ENCODE measurements at regions not wholly inside any gene's neighbourhood (a gene's known extent, or its start where the extent isn't known, plus 50 kb on each side); places are given as distances from the start of the nearest gene placed in this dataset.

- no peak for TF ChIP-seq CTCF (IDR thresholded peaks at IDR 0.05; ENCODE audit: insufficient read depth, low read length, poor library complexity, severe bottlenecking)
- no peaks in the 10 kb centered on the region for H3K36me3 ChIP-seq (ENCODE audit: control insufficient read depth, insufficient read depth, low read length)
- no peak for DNase-seq (ENCODE audit: low read depth)
- no peaks in the 10 kb centered on the region for H3K27me3 ChIP-seq (ENCODE audit: control insufficient read depth, insufficient read depth, low read length)
- H3K4me3 ChIP-seq (ENCODE audit: low read depth, low read length), result no peak overlapping the region
Observed at GRCh38 chr18:47413327-47413726, 161.9 kb upstream of the SKOR2 start.

GRCh38 chr18:47412924-47413323 is 161.5 kb upstream of the SKOR2 start:
- Histone ChIP-seq H3K4me3 (ENCODE audit: low read depth, low read length) (no peak overlapping the region), H3K36me3 (ENCODE audit: control insufficient read depth, insufficient read depth, low read length) (no peaks in the 10 kb centered on the region), H3K27me3 (ENCODE audit: control insufficient read depth, insufficient read depth, low read length) (no peaks in the 10 kb centered on the region)
- DNase-seq (ENCODE audit: low read depth), result no peak
- TF ChIP-seq CTCF (IDR thresholded peaks at IDR 0.05; ENCODE audit: insufficient read depth, low read length, poor library complexity, severe bottlenecking), result no peak

- no peaks in the 10 kb centered on the region for H3K27me3 ChIP-seq (ENCODE audit: control insufficient read depth, insufficient read depth, low read length)
- TF ChIP-seq CTCF (IDR thresholded peaks at IDR 0.05; ENCODE audit: insufficient read depth, low read length, poor library complexity, severe bottlenecking), result no peak
- no peak overlapping the region for H3K4me3 ChIP-seq (ENCODE audit: low read depth, low read length)
- H3K36me3 ChIP-seq (ENCODE audit: control insufficient read depth, insufficient read depth, low read length), result no peaks in the 10 kb centered on the region
- DNase-seq (ENCODE audit: low read depth), result no peak
Observed at GRCh38 chr18:47411159-47411558, 159.7 kb upstream of the SKOR2 start.

- no peak for TF ChIP-seq CTCF (IDR thresholded peaks at IDR 0.05; ENCODE audit: insufficient read depth, low read length, poor library complexity, severe bottlenecking)
- no peaks in the 10 kb centered on the region for H3K36me3 ChIP-seq (ENCODE audit: control insufficient read depth, insufficient read depth, low read length)
- no peak for DNase-seq (ENCODE audit: low read depth)
- no peak overlapping the region for H3K4me3 ChIP-seq (ENCODE audit: low read depth, low read length)
- H3K27me3 ChIP-seq (ENCODE audit: control insufficient read depth, insufficient read depth, low read length), result no peaks in the 10 kb centered on the region
Observed at GRCh38 chr18:47410139-47410538, 158.7 kb upstream of the SKOR2 start.

DNA sequence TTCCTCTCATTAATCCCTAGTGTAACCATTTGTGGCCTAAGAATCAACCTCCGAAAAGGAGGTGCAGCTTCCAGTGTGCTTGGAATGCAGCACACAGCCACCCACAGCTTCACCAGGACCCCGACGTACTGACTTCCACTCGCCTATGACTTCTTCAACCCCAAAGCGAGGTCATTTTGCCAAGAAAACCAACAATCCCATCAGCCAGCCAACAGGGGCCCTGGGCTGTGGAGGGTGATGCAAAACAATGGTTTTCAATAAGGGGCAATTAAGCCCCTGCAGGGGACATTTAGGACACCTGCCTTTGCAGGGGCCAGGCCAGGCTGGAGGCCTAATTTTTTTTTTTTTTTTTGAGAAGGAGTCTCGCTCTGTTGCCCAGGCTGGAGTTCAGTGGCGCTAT is 158.1 kb upstream of the SKOR2 start:
- no peak for DNase-seq (ENCODE audit: low read depth)
- no peaks in the 10 kb centered on the region for H3K36me3 ChIP-seq (ENCODE audit: control insufficient read depth, insufficient read depth, low read length)
- no peak overlapping the region for H3K4me3 ChIP-seq (ENCODE audit: low read depth, low read length)
- TF ChIP-seq CTCF (IDR thresholded peaks at IDR 0.05; ENCODE audit: insufficient read depth, low read length, poor library complexity, severe bottlenecking), result no peak
- no peaks in the 10 kb centered on the region for H3K27me3 ChIP-seq (ENCODE audit: control insufficient read depth, insufficient read depth, low read length)

DNA sequence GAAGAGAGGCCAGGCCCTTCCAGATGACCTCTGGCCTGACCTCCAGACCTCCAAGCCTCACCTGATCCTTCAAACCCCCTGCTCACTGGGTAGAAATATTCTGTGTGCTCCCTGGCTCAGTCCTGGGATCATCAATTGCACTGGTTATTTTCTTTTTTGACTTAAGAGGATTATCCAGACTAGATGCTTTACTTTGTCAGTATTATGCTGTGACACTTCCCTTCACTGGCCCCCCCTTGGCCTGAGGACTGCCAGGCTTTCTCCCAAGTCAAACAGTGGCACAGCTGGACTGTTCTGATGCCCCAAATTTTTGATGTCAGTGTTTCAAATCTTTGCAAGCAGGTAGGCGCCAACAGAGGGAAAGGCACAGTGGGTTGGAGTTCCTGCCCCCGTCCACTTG is 156.3 kb upstream of the SKOR2 start:
- H3K27me3 ChIP-seq (ENCODE audit: control insufficient read depth, insufficient read depth, low read length), result no peaks in the 10 kb centered on the region
- no peak for TF ChIP-seq CTCF (IDR thresholded peaks at IDR 0.05; ENCODE audit: insufficient read depth, low read length, poor library complexity, severe bottlenecking)
- no peak for DNase-seq (ENCODE audit: low read depth)
- no peaks in the 10 kb centered on the region for H3K36me3 ChIP-seq (ENCODE audit: control insufficient read depth, insufficient read depth, low read length)
- no peak overlapping the region for H3K4me3 ChIP-seq (ENCODE audit: low read depth, low read length)

Data from kidney epithelial cell (primary cell).